SK-N-MC (cell line): ENCODE measurements at regions not wholly inside any gene's neighbourhood (a gene's known extent, or its start where the extent isn't known, plus 50 kb on each side); places are given as distances from the start of the nearest gene placed in this dataset.

ENCODE experiments used
- EZH2 ChIP-seq: fragments of 200-600 bp; sonication (generic); IDR thresholded peaks from one replicate; pipeline ENCODE4 v1.6.1; 2017; ENCODE audit warnings: antibody characterized with exemption
- POLR2AphosphoS5 ChIP-seq: IDR thresholded peaks from 2 replicates; pipeline ENCODE4 v1.6.1; 2012; ENCODE audit warnings: mild to moderate bottlenecking, low read depth, low read length, borderline replicate concordance

- no peak for TF ChIP-seq EZH2
- TF ChIP-seq POLR2AphosphoS5: no peak
Observed at GRCh38 chr5:125558016-125558415, 811.6 kb upstream of the ZNF608 start.
